GM12878 (cell line): ENCODE measurements at regions not wholly inside any gene's neighbourhood (a gene's known extent, or its start where the extent isn't known, plus 50 kb on each side); places are given as distances from the start of the nearest gene placed in this dataset.

Experiments used
- ATAC-seq: fragments of 200-7000 bp; cut with Tn5 transposase; 3 replicates; pipeline ENCODE4 v1.9.1; 2020; ENCODE audit warnings: mild to moderate bottlenecking, moderate library complexity
- BruUV-seq: library from RNA; stranded (reverse); fragments of 400-500 nt; replicated peaks from 2 replicates; lab custom pipeline; 2021; lab: Mats Ljungman, UMichigan
- CTCF ChIA-PET: fragments of 300-600 bp; sonication (Branson Sonifier 250); formaldehyde crosslinking; extraction: SDS; loops from one replicate; lab custom pipeline; 2021; ENCODE audit warnings: inconsistent platforms; lab: Yijun Ruan, JAX
- POLR2A ChIA-PET: fragments of 350-600 bp; formaldehyde crosslinking; extraction: SDS; loops from one replicate; lab custom pipeline; 2021; ENCODE audit warnings: inconsistent platforms; lab: Charles Lee
- RAD21 ChIA-PET: fragments of 300-600 bp; sonication (Branson Sonifier 250); formaldehyde crosslinking; loops from one replicate; lab custom pipeline; 2023; ENCODE audit warnings: antibody characterized with exemption; ENCODE audit not compliant: unreplicated experiment; lab: Charles Lee
- SMC1A ChIA-PET: fragments of 300-600 bp; sonication (Branson Sonifier 250); formaldehyde crosslinking; loops from one replicate; lab custom pipeline; 2023; ENCODE audit not compliant: unreplicated experiment, uncharacterized antibody; lab: Charles Lee
- DNase-seq: peaks from one replicate; pipeline ENCODE4 v3.0.0-alpha.2; 2011; ENCODE audit warnings: low read depth, low spot score
- FAIRE-seq: peaks from 3 replicates; lab custom pipeline; 2011; peaks lifted over from hg19 to GRCh38; lab: Jason Lieb, UNC
- H2AFZ ChIP-seq: 2 replicates; pipeline ENCODE4 v1.6.0; 2011; ENCODE audit warnings: low read depth, low read length, control low read depth; ENCODE audit not compliant: control insufficient read depth
- H3K27ac ChIP-seq: 2 replicates; pipeline ENCODE4 v1.5.1; 2011; ENCODE audit warnings: control low read depth; ENCODE audit not compliant: control insufficient read depth, insufficient read depth
- H3K27me3 ChIP-seq, 2 experiments: replicated peaks in 1 of 2; 2 replicates each; pipeline versions ENCODE4 v1.6.0 to v1.6.1; 2011; ENCODE audit warnings: low read length in 1 of 2; ENCODE audit not compliant: control insufficient read depth in 2 of 2, insufficient read depth in 2 of 2
- H3K36me3 ChIP-seq, 2 experiments: 2 replicates each; pipeline ENCODE4 v1.5.1; 2011; ENCODE audit warnings: low read length in 1 of 2; ENCODE audit not compliant: control insufficient read depth in 2 of 2, insufficient read depth in 2 of 2
- H3K4me1 ChIP-seq: 2 replicates; pipeline ENCODE4 v1.6.1; 2011; ENCODE audit warnings: mild to moderate bottlenecking, low read length, moderate library complexity, mixed read lengths; ENCODE audit not compliant: control insufficient read depth, insufficient read depth
- H3K4me2 ChIP-seq: 2 replicates; pipeline ENCODE4 v1.6.0; 2011; ENCODE audit warnings: control low read depth; ENCODE audit not compliant: control insufficient read depth, insufficient read depth
- H3K4me3 ChIP-seq: fragments of 200-600 bp; sonication (generic); 2 replicates; pipeline ENCODE4 v1.5.1; 2016
- H3K79me2 ChIP-seq: 2 replicates; pipeline ENCODE4 v1.6.0; 2011; ENCODE audit warnings: low read length; ENCODE audit not compliant: control insufficient read depth, insufficient read depth
- H3K9ac ChIP-seq: 2 replicates; pipeline ENCODE4 v1.8.0; 2011; ENCODE audit warnings: low read length, control low read depth, mixed read lengths; ENCODE audit not compliant: control insufficient read depth, insufficient read depth
- H3K9me3 ChIP-seq: replicated peaks from 3 replicates; pipeline ENCODE4 v1.5.1; 2011; ENCODE audit warnings: mild to moderate bottlenecking, low read length; ENCODE audit not compliant: control insufficient read depth, insufficient read depth
- H4K20me1 ChIP-seq: 2 replicates; pipeline ENCODE4 v1.6.0; 2011; ENCODE audit not compliant: control insufficient read depth, insufficient read depth
- ETV6 ChIP-seq, 2 experiments: fragments of 450-650 bp in 1 of 2; IDR thresholded peaks in 1 of 2; conservative IDR thresholded peaks in 1 of 2; 2 replicates each; pipeline ENCODE4 v1.6.1; 2014; ENCODE audit warnings: antibody characterized with exemption in 1 of 2, borderline replicate concordance in 1 of 2, low read depth in 1 of 2, mild to moderate bottlenecking in 1 of 2, moderate library complexity in 1 of 2
- GABPA ChIP-seq: IDR thresholded peaks from 2 replicates; pipeline ENCODE4 v1.6.1; 2014; ENCODE audit warnings: antibody characterized with exemption, low read depth, mild to moderate bottlenecking, inconsistent platforms
- HCFC1 ChIP-seq: fragments of 150-350 bp; IDR thresholded peaks from 2 replicates; pipeline ENCODE4 v1.6.1; 2014; ENCODE audit warnings: low read length
- HDAC2 ChIP-seq: fragments of 200-600 bp; sonication (generic); IDR thresholded peaks from 2 replicates; pipeline ENCODE4 v1.6.1; 2017
- IKZF2 ChIP-seq, 2 experiments: fragments of 450-650 bp; IDR thresholded peaks; 2 replicates each; pipeline ENCODE4 v1.6.1; 2017; ENCODE audit warnings: mild to moderate bottlenecking in 2 of 2, moderate library complexity in 2 of 2
- IRF3 ChIP-seq: fragments of 450-650 bp; IDR thresholded peaks from 2 replicates; pipeline ENCODE4 v1.6.1; 2014; ENCODE audit warnings: mild to moderate bottlenecking
- NR2C2 ChIP-seq: IDR thresholded peaks from 2 replicates; pipeline ENCODE4 v1.6.1; 2011; ENCODE audit warnings: borderline replicate concordance, low read depth; ENCODE audit not compliant: control insufficient read depth, insufficient read length
- PAX8 ChIP-seq: fragments of 450-650 bp; IDR thresholded peaks from 2 replicates; pipeline ENCODE4 v1.6.1; 2017; ENCODE audit warnings: mild to moderate bottlenecking, moderate library complexity
- RBBP5 ChIP-seq: fragments of 200-600 bp; sonication (generic); conservative IDR thresholded peaks from 2 replicates; pipeline ENCODE4 v1.6.1; 2016
- SP1 ChIP-seq: IDR thresholded peaks from one replicate; pipeline ENCODE4 v1.6.1; 2011; ENCODE audit warnings: low read depth, low read length
- STAT1 ChIP-seq: fragments of 450-650 bp; conservative IDR thresholded peaks from 2 replicates; pipeline ENCODE4 v1.6.1; 2014; ENCODE audit warnings: antibody characterized with exemption, mild to moderate bottlenecking
- WRNIP1 ChIP-seq: IDR thresholded peaks from 2 replicates; pipeline ENCODE4 v1.6.1; 2011; ENCODE audit warnings: low read depth, low read length, improper control_type of control experiment, borderline replicate concordance
- ZBED1 ChIP-seq: IDR thresholded peaks from 2 replicates; pipeline ENCODE4 v1.6.1; 2016; ENCODE audit warnings: borderline replicate concordance
- ZBTB11 ChIP-seq: fragments of 450-650 bp; formaldehyde crosslinking; IDR thresholded peaks from 2 replicates; pipeline ENCODE4 v1.5.0; 2022; ENCODE audit warnings: mild to moderate bottlenecking, missing genetic modification characterization
- ZBTB4 ChIP-seq: fragments of 450-650 bp; formaldehyde crosslinking; IDR thresholded peaks from 2 replicates; pipeline ENCODE4 v1.4.0; 2022; ENCODE audit warnings: mild to moderate bottlenecking, moderate library complexity
- WGBS: methylation state at CpG from one replicate; pipeline ENCODE4 v1.1.6; 2016; ENCODE audit warnings: low lambda C conversion rate; ENCODE audit not compliant: insufficient replicate concordance, insufficient coverage; ENCODE audit errors: missing lambda C conversion rate; 5-methylcytosine and 5-hydroxymethylcytosine counted together
- in situ Hi-C: fragments of 300-500 bp; cut with MboI; formaldehyde crosslinking; loops from 9 replicates; pipeline ENCODE4 v1.14.3; 2018; ENCODE audit warnings: mixed read lengths
- intact Hi-C: fragments of 100-400 bp; cut with micrococcal nuclease; formaldehyde crosslinking; loops from one replicate; pipeline ENCODE4 v1.14.2; 2022; ENCODE audit not compliant: unreplicated experiment

GRCh38 chr3:124149771-124150170 is 157.8 kb upstream of the ROPN1 start:
- RAD21 ChIA-PET: no interaction called here
- intact Hi-C loops: no loop called here
- SMC1A ChIA-PET: interaction anchor here (0.7 to 1.0 kb wide), 2 partner anchors 9 to 91 kb away, joined by 3 read pairs; no protein-coding TSS in a partner anchor
- no peaks in the 10 kb centered on the region for H3K27me3 ChIP-seq
- CTCF ChIA-PET: interaction anchor here (2.4 kb wide), 1 partner anchor 132 kb away, joined by 5 read pairs; no protein-coding TSS in a partner anchor
- no peaks in the 10 kb centered on the region for H3K79me2 ChIP-seq
- no peaks in the 10 kb centered on the region for H4K20me1 ChIP-seq
- no peak overlapping the region for H2AFZ ChIP-seq
- no peak for DNase-seq
- no peak for ATAC-seq
- no peak overlapping the region for H3K27ac ChIP-seq
- WGBS: 63% methylated on average over 3 of the region's 3 CpGs
- no TSS peak for BruUV-seq
- no peak overlapping the region for H3K4me2 ChIP-seq
- H3K4me3 ChIP-seq: no peak overlapping the region
- H3K36me3 ChIP-seq: no peaks in the 10 kb centered on the region
- FAIRE-seq: no peak
- POLR2A ChIA-PET: interaction anchor here (0.6 kb wide), 1 partner anchor 30 kb away, joined by 6 read pairs; no protein-coding TSS in a partner anchor
- in situ Hi-C loops: no loop called here
- no peaks in the 10 kb centered on the region for H3K4me1 ChIP-seq
- H3K9ac ChIP-seq: no peak overlapping the region
- H3K9me3 ChIP-seq: no peaks in the 10 kb centered on the region
- TF ChIP-seq IRF3: no peak
- TF ChIP-seq ZBED1: no peak
- TF ChIP-seq HDAC2: no peak
- TF ChIP-seq IKZF2 (IDR thresholded peaks at IDR 0.05): no peak
- TF ChIP-seq WRNIP1: no peak
- no peak for TF ChIP-seq GABPA
- no peak for TF ChIP-seq PAX8
- TF ChIP-seq SP1: no peak
- TF ChIP-seq STAT1: no peak
- no peak for TF ChIP-seq RBBP5
- no peak for TF ChIP-seq ZBTB4
- no peak for TF ChIP-seq NR2C2
- no peak for TF ChIP-seq ZBTB11 (CRISPR knock-in tag)
- TF ChIP-seq ETV6 (conservative IDR thresholded peaks at IDR 0.05 in 1 of 2, IDR thresholded peaks at IDR 0.05 in 1 of 2; ENCODE audit: borderline replicate concordance in 1 of 2, low read depth in 1 of 2): no peak
- no peak for TF ChIP-seq HCFC1
